ENCODE measurements at regions not wholly inside any gene's neighbourhood (a gene's known extent, or its start where the extent isn't known, plus 50 kb on each side); places are given as distances from the start of the nearest gene placed in this dataset.

DNA sequence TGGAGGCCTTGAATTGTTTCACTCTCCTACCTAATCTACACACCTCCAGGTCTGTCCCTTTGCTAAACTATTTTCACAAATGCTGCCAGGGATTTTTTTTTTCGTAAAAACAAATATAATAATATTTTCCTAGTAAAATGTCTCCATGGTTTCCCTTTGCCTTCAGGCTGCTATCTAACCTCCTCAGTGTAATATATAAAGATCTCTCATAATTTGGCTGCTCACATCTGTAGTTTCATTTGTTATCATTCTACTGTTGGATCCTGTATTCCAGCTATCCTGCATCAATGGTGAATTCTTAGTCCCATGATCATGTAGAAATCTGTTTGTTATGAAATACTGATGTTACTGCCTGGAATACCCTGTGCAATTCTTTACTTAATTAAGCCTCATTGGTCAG is 211.9 kb upstream of the CHRM2 start:
- TF ChIP-seq EZH2 (IDR thresholded peaks at IDR 0.05; ENCODE audit: low read depth) = no peak
- no peak for TF ChIP-seq CTCF (conservative IDR thresholded peaks at IDR 0.05)

Data from PC-9 (cell line).